WI38 (cell line): ENCODE measurements at regions not wholly inside any gene's neighbourhood (a gene's known extent, or its start where the extent isn't known, plus 50 kb on each side); places are given as distances from the start of the nearest gene placed in this dataset.

ENCODE experiments used
- H3K4me3 ChIP-seq: 2 replicates; pipeline ENCODE4 v1.5.1; 2011; ENCODE audit warnings: low read depth, mild to moderate bottlenecking, control low read depth, low read length
- TF ChIP-seq, protein P1 (sequence below): IDR thresholded peaks from 2 replicates; pipeline ENCODE4 v1.5.1; 2012; ENCODE audit warnings: low read depth, mild to moderate bottlenecking, control low read depth, low read length

DNA sequence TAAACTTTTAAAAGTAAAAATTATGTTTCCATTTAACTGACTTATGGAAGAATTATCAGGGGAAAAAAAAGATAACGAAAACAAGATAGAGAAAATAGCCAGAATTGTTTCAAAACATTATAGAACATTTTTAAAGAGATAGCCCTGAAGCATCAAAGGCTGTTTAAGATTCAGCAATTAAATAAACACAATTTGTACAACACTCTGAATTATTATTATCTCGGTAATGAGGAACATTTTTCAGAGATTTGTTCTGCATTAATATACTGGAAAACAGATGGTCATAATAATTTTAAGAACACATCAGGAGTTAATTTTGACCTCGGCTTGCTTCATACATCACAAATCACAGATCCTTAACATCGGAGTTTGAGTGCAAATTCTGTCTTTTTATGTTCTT is 643.8 kb downstream of the SORCS1 start:
- TF ChIP-seq, protein P1, sequence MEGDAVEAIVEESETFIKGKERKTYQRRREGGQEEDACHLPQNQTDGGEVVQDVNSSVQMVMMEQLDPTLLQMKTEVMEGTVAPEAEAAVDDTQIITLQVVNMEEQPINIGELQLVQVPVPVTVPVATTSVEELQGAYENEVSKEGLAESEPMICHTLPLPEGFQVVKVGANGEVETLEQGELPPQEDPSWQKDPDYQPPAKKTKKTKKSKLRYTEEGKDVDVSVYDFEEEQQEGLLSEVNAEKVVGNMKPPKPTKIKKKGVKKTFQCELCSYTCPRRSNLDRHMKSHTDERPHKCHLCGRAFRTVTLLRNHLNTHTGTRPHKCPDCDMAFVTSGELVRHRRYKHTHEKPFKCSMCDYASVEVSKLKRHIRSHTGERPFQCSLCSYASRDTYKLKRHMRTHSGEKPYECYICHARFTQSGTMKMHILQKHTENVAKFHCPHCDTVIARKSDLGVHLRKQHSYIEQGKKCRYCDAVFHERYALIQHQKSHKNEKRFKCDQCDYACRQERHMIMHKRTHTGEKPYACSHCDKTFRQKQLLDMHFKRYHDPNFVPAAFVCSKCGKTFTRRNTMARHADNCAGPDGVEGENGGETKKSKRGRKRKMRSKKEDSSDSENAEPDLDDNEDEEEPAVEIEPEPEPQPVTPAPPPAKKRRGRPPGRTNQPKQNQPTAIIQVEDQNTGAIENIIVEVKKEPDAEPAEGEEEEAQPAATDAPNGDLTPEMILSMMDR: no peak
- no peak overlapping the region for H3K4me3 ChIP-seq

DNA sequence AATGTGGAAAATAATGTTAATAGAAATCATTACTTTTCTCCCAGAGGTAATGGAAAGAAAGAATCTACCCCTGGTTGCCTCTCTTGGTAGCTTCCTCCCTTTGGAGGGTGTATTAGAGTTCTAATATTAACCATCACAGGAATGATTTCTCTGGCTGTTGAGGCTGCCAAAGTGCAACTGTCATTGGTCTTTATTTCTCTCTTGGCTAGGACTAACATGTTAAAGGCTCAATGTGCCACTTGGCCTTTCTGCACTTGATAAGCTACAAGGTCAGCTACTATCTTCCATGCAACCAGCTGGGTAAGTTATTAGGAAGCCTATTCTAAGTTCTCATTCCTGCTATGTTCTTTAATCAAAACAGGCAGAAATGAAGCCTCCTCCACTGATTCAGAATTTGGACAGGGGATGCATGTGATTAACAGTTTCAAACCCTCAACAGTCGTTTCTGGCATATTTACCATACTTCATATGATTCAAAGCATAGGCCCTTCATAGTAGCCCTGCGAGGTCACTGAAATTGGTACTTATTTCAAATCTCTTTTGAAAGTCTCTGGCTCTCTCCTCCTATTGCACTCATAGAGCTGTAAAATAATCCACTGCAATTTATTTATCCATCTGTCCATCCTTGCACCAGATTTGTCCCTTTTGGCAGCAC is 645.0 kb downstream of the SORCS1 start:
- no peak overlapping the region for H3K4me3 ChIP-seq
- TF ChIP-seq, protein P1: no peak

DNA sequence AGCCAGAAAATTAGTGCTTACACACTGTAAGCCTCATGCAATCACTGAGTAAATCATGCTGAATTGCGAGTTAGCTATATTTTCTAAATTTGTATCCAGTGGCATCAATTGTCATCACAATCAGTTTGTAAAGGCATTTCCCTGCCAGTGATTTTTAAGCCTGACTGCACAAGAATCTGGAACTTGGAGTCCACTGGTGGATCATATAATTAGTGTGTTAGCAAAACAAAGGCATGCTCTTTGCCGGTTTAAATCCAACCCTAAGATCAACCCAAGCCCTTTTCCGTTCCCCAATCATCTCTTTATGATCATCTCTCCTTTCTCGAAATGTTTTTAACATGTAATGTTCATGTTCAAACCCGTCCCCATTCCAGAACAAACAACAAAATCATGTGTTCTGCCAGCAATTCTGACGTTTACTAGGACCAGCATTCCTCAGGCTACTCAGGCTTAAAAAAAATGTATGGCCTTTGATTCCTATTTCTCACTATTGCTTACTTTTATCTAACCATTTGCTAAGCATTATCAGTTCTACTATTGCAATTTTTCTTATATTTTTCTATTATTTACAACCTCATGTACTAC is 649.2 kb downstream of the SORCS1 start:
- TF ChIP-seq, protein P1: no peak

DNA sequence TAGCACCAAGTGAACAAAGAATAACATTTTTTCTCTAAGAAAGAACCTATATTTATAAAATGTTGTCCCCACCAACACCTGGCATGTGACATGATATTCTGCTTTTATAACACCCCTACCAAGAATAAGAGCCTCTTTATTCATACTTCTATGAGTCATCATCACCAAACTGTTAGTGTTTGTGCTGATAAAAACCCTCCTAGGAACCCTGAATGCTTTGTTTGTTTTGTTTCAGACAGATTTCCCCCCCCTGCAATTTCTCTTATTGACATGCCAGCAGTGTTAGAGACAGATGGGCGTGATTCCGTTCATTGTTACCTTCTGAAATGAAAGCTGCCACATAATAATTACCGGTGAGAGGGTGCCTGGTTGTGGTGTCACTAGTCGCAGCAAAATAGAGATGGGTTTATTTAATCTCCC is 651.1 kb downstream of the SORCS1 start:
- TF ChIP-seq, protein P1: no peak
- H3K4me3 ChIP-seq: no peak overlapping the region

More for the DNA sequence above, 649.2 kb downstream of the SORCS1 start:
- H3K4me3 ChIP-seq: no peak overlapping the region

DNA sequence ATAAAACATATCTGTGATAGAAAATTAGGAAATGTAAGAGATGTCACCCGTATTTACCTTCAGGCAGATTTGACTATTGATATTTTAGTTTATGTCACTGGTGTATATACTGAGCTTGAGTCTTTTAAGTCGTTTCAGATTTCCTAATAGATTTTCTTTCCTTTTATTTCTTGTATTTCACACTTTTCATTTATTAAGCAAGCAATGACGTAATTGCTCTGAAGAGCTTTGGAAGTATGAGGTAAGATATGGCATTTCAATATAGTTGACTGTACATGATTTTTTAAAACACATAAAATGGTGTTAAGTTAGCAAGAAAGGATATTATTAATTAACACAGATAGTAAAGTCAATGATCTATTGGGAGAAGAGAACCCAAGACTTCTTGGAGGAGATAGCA is 652.6 kb downstream of the SORCS1 start:
- TF ChIP-seq, protein P1: no peak

DNA sequence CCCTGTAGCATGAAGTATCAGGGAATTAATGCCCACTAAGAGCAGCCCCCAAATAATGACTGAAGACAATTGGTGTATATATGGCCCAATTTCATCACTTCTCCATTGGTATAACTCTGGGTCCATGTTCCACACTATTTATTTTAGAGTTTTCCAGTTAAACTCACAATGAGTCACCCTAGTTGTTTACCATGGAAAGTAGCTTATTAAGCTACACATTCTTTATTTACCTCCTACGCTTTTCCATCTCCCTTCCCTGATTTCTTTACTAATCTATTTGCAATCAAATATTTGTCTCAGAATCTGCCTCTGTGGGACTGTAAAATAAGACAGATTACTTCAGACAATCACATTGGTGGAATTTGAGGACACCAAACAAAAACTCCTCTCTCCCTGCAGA is 655.6 kb downstream of the SORCS1 start:
- TF ChIP-seq, protein P1: no peak
- no peak overlapping the region for H3K4me3 ChIP-seq

More for the DNA sequence above, 652.6 kb downstream of the SORCS1 start:
- no peak overlapping the region for H3K4me3 ChIP-seq

DNA sequence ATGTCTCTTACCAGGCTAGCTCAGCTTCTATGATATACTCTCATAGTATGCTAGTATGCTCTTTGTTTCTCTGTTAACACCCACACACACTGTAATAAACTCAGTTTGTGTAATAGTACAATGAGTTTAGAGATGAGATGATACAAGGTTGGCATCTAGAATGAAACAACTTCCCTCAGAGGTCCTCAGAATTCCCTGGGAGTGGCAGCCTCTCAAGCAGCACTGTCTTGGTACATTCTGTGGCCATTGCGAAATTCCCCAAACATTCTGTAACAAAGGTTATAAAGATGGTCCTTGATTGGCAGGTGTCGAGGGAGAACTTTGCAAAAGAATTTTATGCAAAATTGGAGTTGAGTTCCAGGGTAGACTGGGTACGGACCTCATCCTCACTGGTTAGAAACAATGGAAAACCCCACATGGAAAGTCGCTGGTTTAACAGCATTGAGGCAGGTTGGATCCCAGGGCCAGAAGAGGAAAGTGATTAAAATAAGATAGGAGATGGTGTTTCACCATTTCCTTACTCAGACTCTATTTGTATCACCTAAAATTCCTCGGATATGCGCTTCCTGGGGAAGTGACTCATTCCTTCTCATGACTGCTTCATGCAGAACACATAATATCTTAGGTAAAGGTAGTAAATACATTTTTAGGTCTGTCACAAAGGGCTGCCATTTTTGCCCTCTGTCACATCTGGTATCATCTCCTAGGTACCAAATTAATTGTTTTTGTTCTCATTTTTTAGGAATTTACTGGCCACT is 657.8 kb downstream of the SORCS1 start:
- H3K4me3 ChIP-seq: no peak overlapping the region
- TF ChIP-seq, protein P1: no peak
